ENCODE measurements at regions not wholly inside any gene's neighbourhood (a gene's known extent, or its start where the extent isn't known, plus 50 kb on each side); places are given as distances from the start of the nearest gene placed in this dataset.

DNA sequence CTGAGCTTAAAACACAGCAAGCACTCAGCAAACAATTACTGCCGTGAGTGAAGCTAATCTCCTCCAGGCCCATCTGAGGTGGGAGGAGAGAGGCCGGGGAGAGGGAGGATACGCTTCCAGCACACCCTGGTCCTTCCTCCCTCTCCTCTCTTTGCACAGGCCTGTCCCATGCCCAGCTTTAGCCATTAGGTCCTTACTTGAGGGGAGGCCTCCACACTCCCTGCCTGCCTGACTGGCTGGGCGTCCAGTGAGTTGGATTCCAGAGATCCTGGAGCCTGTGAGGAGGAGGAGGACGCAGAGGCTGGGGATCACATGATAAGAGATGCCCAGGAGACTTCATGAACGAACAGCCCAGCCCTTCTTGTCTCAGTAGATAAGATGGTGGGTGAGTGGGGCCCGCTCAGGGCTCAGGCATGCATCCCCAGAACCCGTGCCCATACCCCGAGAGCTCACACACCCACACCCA is 65.1 kb upstream of the NCOR2 start (continued):
- TF ChIP-seq, protein P1, sequence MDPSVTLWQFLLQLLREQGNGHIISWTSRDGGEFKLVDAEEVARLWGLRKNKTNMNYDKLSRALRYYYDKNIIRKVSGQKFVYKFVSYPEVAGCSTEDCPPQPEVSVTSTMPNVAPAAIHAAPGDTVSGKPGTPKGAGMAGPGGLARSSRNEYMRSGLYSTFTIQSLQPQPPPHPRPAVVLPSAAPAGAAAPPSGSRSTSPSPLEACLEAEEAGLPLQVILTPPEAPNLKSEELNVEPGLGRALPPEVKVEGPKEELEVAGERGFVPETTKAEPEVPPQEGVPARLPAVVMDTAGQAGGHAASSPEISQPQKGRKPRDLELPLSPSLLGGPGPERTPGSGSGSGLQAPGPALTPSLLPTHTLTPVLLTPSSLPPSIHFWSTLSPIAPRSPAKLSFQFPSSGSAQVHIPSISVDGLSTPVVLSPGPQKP (IDR thresholded peaks at IDR 0.05; ENCODE audit: borderline replicate concordance, low read depth, low read length), result no peak
- TF ChIP-seq NFE2L2 (IDR thresholded peaks at IDR 0.05; ENCODE audit: low read depth, low read length) (no peak), POLR2A (IDR thresholded peaks at IDR 0.05; ENCODE audit: low read depth, low read length) (no peak), SMC3 (IDR thresholded peaks at IDR 0.05; ENCODE audit: low read depth, low read length) (no peak)

DNA sequence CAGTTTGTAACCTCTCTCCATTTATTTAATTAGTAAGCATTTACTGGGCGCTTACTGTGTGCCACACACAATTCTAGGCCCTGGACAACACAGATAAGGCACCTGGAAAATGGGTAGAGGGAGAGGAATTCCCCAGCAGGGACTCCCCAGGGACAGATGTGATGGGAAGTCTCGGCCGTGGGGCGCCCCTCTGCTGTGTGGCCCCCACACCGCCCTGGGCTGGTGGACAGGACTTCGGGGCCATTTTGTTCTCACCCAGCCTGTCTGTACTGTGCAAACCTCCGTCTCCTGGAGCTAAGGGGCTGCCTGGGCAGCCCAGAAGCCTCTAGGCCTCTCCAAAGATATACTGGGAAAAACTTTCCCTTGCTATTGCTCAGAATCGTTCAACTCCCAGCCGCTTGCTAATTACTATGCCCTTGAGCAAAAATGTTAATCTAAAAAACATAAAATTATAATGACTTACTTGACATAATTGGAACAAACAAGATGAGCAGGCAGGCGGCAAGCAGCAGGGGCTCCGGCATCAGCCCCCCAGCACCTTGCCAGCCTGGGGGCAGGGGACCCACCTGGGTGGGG is 64.4 kb upstream of the NCOR2 start:
- no CpG with 5 or more reads among the region's 11 CpGs for WGBS, 2 experiments (ENCODE audit: extremely low coverage in 2 of 2, insufficient read length in 1 of 2)
- H3K9me3 ChIP-seq (ENCODE audit: control insufficient read depth, insufficient read depth, low read length), result peaks cover 3% of the 10 kb centered on the region; the same call in 1 of the 2 replicates
- no peak overlapping the region for H3K27ac ChIP-seq (ENCODE audit: insufficient read depth, low read length)
- H3K4ac ChIP-seq (ENCODE audit: low read depth, low read length), result no peak overlapping the region
- H4K91ac ChIP-seq (ENCODE audit: insufficient read depth, low read depth, low read length), result no peak overlapping the region
- H3K4me2 ChIP-seq (ENCODE audit: low read depth, low read length), result no peak overlapping the region
- H3K9me1 ChIP-seq (ENCODE audit: insufficient read depth, low read length), result peaks cover 6% of the 10 kb centered on the region; the same call in 1 of the 2 replicates
- H3K4me3 ChIP-seq (ENCODE audit: insufficient read depth, low read depth, low read length), result no peak overlapping the region
- H3K9ac ChIP-seq (ENCODE audit: low read depth, low read length), result no peak overlapping the region
- ATAC-seq (ENCODE audit: low read depth), result no peak
- H4K8ac ChIP-seq (ENCODE audit: low read depth in 2 of 2, low read length in 2 of 2), result no peak overlapping the region
- no peak overlapping the region for H2BK5ac ChIP-seq (ENCODE audit: low read depth, low read length, poor library complexity, severe bottlenecking)
- H2BK20ac ChIP-seq (ENCODE audit: low read depth, low read length), result no peak overlapping the region
- H2BK120ac ChIP-seq (ENCODE audit: low read depth, low read length), result no peak overlapping the region
- ChIA-PET CTCF (no interaction called here), POLR2A (ENCODE audit: unreplicated experiment) (no interaction called here)
- no peak overlapping the region for H2AFZ ChIP-seq (replicated peaks; ENCODE audit: low read length, poor library complexity)
- H2AK9ac ChIP-seq (replicated peaks; ENCODE audit: low read depth, low read length, poor library complexity), result no peak overlapping the region
- no peaks in the 10 kb centered on the region for H3K27me3 ChIP-seq (ENCODE audit: control insufficient read depth, insufficient read depth, low read length)
- DNase-seq, result no peak
- H3K23ac ChIP-seq (ENCODE audit: low read depth, low read length), result no peak overlapping the region
- no peak overlapping the region for H2BK15ac ChIP-seq (ENCODE audit: low read depth, low read length)
- TF ChIP-seq, protein P2, sequence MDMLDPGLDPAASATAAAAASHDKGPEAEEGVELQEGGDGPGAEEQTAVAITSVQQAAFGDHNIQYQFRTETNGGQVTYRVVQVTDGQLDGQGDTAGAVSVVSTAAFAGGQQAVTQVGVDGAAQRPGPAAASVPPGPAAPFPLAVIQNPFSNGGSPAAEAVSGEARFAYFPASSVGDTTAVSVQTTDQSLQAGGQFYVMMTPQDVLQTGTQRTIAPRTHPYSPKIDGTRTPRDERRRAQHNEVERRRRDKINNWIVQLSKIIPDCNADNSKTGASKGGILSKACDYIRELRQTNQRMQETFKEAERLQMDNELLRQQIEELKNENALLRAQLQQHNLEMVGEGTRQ (IDR thresholded peaks at IDR 0.05; ENCODE audit: low read depth, low read length), result no peak
- no peak for TF ChIP-seq RAD21 (IDR thresholded peaks at IDR 0.05; ENCODE audit: low read length)
- no peak for TF ChIP-seq RFX5 (IDR thresholded peaks at IDR 0.05; ENCODE audit: low read depth, low read length)
- TF ChIP-seq BHLHE40 (IDR thresholded peaks at IDR 0.05; ENCODE audit: low read depth, low read length), result no peak
- intact Hi-C loops (cut with micrococcal nuclease) (no loop called here), dilution Hi-C loops (cut with HindIII; ENCODE audit: low sequenced_read_pairs, unreplicated experiment) (no loop called here), in situ Hi-C loops (cut with MboI; ENCODE audit: low sequenced_read_pairs) (no loop called here)
- H3K4me1 ChIP-seq (ENCODE audit: control insufficient read depth, insufficient read depth, low read length), result peaks cover 20% of the 10 kb centered on the region
- H3K79me1 ChIP-seq (ENCODE audit: low read depth in 1 of 2, low read length in 2 of 2), result no peaks in the 10 kb centered on the region
- no peak overlapping the region for H3K14ac ChIP-seq (replicated peaks; ENCODE audit: low read depth, low read length)
- H2AK5ac ChIP-seq (ENCODE audit: low read depth, low read length), result no peak overlapping the region; the same call in 1 of the 2 replicates
- no TSS peak for BruUV-seq (replicated peaks)
- no peak overlapping the region for H3K56ac ChIP-seq (ENCODE audit: extremely low read depth, insufficient read depth, low read length)
- H4K5ac ChIP-seq (ENCODE audit: low read depth, low read length), result no peak overlapping the region
- H4K20me1 ChIP-seq (ENCODE audit: insufficient read depth, low read length), result no peaks in the 10 kb centered on the region
- no peak overlapping the region for H3K18ac ChIP-seq (ENCODE audit: low read depth, low read length)
- H3K36me3 ChIP-seq (ENCODE audit: control insufficient read depth, insufficient read depth, low read length), result no peaks in the 10 kb centered on the region

Measured in IMR-90 (cell line).